Epidermal melanocyte (primary cell): ENCODE measurements at regions not wholly inside any gene's neighbourhood (a gene's known extent, or its start where the extent isn't known, plus 50 kb on each side); places are given as distances from the start of the nearest gene placed in this dataset.

Experiments
- DNase-seq: peaks from one replicate; pipeline ENCODE4 v3.0.0; 2011; ENCODE audit warnings: low spot score; ENCODE audit not compliant: insufficient read length

DNA sequence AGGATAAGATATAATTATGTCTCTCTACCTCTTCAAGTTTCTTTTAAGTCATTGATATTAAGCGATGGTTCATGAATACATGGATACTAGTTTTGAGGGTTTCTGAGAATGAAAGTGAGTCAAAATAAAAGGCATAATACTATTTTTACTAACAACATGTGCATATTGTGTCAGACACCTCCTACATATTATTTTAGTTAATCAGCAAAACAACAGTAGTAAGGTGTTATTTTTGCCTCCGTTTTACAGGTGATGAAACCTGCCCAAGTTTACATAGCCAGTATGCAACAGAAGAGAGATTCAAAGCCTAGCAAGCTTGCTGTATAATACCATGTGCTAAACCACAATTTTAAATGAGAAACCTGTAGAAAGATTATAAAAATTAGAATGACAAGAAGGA is 544.1 kb downstream of the EPHA5 start:
- no peak for DNase-seq

DNA sequence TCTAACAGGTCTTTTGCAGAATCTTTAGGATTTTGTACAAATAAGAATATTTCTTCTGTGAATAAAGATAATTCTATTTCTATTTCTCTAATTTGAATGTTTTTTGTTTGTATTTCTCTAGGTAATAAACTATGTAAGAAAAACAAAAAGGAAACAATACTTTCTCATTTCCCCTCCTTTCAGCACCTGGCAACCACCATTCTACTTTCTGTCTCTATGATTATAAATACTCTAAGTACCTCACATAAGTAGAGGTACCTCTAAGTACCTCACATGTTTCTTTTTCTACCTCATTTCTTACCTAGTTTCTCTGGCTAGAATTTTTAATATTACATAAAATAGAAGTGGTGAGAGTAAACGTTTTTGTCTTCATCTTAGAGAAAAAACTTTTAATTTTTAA is 550.0 kb downstream of the EPHA5 start:
- no peak for DNase-seq

DNA sequence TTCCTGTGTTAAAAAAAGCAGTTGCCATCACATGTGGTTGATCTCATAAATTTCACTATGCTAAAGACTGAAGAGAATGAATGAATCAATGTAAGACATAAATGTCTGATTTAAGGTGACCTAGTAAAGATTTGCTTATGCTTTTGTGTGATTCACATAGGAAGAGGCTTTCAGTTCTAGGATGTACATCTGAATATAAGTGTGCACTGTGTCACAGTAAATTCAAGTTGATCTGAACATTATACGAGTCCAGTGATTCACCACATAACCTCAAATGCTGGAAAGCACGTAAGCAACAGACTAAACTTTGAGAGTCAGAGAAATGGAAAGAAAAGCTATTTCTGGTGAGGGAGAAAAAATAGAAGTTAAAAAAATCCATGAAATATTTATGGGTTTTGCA is 567.9 kb downstream of the EPHA5 start:
- DNase-seq = no peak

DNA sequence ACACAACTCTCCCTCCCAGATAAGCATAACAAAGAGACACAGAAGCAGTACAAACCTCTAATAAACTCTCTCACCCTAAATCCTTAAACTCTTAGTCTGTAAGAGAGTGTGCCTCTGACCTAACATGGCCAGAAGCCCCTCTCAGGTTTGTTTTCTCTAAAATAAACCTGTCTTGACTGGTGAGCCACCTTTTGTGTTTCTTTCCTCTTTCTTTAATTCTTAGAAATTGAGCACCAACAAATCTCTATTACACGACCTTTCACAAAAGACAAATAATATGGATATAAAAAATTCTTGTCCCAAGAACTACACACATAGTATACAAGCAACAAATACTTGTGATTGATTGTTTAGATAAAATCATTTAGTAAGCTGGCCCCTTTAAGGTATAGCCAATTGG is 573.7 kb downstream of the EPHA5 start:
- DNase-seq = no peak

DNA sequence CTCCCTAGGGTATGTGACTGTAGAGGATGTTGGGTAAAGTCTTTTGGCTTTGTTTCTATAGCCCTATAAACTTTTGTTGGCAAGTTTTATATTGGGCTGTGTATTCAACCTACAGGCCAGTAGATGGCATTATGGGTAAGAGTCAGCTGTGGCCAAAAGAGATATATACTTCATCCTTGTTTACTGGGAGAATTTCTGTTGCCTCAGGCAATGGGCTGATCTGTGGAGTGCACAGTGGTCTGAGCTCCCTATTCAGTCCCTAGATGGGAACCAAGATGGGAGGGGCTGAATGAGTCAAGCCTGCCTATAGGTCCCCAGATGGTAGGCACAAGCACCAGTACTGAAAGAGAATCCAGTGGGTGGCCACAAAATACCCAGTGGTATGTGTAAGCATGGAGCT is 580.6 kb downstream of the EPHA5 start:
- no peak for DNase-seq

DNA sequence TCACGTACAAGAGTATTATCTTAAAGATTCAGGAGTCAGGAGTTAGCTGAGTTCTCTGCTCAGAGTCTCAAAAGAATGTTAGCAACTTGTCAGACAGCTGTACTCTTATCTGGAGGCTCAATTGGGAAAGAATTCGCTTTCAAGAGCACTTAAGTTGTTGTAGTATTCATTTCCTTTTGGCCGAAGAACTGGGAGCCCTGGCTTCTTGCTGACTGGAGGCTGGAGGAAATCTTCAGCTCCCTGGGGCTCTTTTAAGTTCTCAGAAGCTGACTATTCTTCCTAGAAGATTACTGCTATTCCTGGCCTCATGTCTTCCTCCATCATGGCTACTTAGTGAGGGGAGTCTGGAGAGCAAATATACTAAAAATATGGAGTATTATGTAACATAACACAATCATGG is 587.2 kb downstream of the EPHA5 start:
- DNase-seq = no peak

DNA sequence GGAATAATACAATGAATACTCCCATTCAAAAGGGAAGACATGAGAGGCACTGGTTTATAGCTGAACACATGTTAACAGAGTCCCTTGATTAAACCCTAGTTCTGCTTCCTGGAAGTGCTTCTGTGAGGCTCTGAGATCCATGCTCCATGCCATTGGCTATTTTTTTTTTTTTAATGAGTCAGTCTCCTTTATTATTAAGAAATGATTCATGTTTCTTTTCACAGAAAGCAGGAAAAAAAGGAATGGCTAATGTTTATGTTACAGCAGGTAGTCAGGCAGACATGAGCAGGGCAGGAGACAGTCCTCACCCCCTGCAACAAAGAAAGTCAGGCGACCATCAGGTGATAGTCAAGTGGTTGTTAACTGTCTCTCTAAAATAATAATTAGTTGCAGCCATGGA is 598.7 kb downstream of the EPHA5 start:
- DNase-seq = no peak

DNA sequence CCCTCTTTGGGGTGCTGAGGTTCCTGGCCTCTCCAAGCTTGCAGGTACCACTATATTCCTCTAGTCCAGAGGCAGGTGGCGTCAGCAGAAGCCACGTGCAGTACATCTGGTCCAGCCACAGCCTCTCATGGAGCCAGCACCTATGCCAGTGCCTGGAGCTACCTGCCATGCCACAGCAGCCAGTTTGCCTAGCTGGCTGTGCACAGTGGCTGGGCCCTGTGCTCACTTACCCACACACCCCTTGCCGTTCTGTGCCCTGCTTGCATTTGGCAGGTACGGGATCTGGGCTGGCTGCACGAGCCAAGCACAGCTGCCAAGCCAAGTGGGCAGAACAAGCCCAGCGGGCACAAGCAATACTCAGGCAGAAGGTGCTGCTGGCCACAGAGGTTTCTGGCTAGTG is 601.1 kb downstream of the EPHA5 start:
- no peak for DNase-seq

DNA sequence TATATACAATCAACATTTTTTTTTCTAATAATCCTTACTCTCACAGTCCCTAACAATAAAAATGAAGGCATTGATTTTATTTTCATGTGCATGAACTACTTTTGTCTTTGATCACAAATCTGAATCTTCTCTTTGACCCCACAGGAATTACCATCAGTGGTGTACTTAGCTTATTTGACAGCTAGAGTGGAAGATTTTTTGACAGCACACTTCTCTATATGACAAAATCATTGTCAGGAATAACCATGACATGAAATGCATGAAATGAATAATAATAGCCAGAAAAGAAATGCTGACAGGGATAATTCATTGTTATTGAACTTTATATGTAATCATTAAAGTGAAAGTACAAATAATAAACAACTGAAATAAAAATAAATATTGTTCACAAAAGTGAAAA is 604.2 kb downstream of the EPHA5 start:
- no peak for DNase-seq

DNA sequence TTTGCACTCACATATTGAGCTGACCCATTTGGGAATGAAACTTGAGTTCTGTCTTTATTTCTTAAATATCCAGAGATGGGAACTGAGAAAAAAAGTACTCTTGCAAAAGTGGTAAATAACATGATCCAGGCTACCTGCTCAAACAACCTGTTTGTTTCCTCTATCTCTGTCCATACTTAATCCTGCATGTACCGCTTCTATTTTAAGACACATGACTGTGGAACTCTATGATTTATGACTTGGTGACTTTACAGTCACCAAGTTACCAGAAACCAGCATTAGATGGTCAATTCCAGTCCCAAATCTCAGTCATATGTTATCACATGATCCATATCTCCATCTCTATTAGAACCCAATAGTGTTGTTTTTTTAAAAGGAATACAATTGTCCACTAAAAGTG is 606.7 kb downstream of the EPHA5 start:
- no peak for DNase-seq

DNA sequence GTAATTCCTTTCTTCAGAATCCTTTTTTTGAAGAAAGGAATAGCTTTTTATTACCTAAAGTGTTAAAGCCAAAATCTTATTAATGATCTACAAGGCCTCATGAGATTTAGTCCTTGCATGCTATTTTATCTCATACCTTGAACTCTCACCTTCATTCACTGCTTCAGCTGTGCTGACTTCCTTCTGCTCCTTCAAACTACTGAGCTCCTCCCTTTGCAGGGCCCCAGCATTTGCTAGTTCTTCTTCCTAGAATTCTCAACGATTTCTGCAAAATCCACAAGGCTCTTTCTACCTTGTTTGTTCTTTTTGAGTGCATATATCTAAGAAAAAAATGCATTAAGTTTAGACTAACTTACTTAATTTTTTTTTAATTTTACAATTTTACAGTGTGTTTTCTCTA is 619.5 kb downstream of the EPHA5 start:
- no peak for DNase-seq

DNA sequence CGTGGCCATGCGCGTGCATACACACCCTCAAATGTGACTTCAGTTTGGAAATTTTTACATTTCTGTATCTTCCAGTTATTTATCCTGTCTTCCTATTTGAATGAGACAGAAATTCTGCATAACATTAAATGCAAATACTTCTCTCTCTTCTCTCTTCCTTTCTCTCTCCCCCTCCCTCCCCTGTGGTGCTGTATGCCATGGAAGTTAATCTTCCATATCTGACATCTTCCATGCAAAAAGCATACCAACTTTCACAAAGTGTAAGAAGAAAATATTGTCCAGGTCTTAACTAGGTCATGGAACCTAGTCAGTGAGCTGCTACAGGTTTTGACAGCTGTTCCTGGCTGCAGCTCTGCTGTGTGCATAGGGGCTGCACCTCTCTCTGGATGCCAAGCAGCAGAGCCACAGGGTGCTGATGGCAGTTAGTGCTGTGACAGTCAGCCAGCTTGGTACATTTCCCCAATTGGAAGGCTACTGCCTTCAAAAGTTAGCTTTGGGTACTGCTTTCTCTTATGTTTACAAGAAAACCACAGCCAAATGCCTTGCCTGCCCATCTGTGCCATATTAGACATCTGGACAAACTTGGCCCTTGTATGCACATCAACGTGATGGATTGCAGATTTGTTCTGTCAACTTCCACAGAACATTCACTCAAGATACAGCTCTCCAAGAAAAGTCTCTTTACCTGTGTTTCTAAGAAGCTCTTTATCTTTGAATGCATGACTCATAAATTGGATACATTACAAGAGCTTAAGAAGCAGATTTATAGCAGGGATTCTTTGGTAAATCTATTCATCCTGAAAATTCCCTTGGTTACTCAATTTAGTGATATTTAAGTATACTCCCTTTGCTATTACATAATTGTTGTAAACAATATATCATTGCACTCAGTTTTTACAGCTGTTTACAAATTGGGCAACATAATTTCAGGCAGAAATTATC is 623.8 kb downstream of the EPHA5 start:
- DNase-seq = no peak

DNA sequence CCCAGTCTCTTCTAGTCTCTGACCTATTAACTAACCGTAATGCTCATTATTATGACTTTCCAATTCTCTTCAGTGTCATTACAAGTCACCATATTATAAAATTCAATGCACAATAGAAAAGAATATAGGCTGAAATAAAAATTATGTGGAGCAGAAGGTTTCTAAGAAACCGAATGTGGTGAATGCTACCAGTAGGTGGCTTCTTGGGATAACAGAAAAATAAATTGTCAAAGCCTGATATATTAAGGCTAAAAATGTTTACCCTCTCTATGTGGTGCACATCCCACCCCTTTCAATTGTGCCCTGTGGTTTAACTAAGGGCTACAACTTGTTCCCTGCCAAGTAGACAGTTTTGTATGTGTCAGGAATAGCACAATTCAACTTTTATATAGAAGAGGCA is 624.6 kb upstream of the TECRL start:
- no peak for DNase-seq

DNA sequence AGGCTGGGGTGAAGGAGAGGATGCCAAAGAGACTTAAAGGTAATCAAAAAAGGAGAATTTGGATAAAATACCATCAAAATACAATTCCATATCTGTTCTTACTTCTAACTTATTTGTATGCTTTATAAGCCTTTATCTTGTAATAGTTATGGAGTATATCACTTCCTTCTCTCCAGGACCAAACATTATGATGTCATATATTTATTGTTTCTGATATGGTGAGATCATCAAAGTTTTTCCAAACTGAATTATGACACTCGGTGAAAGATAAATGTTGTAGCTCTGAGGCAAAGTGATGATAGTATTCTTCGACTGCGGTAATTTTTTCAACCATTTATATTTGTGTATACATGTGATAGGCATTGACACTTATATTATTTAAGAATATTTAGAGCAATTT is 619.3 kb upstream of the TECRL start:
- DNase-seq = no peak

DNA sequence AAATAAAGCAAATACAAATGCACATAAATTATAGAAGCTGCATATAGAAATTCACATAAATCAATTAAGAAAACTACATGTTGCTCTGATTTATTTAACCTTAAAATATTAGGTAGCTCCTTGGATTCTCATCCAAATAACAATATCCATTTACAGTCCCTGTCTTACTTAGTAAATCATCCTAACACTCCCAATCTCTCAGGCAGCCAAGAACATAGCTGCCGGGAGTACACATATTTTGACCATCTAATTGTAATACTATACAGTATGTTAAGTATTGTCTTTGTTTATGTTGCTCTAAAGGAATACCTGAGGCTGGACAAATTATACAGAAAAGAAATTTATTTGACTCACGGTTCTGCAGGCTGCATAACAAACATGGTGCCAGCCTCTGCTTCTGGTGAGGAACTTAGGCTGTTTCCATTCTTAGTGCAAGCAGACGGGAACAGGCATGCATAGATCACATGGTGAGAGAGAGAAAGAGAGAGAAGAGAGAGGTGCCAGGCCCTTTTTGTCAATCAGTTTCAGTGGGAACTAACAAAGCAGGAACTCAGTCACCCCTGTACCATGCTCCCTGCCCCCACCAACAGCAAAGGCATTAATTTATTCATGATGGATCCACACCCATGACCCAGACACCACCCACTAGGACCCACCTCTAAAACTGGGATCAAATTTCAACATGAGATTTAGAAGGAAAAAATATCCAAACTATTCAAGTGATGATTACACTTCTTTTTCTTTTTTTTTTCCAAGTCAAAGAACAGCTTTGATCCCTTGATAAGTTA is 614.8 kb upstream of the TECRL start:
- no peak for DNase-seq

DNA sequence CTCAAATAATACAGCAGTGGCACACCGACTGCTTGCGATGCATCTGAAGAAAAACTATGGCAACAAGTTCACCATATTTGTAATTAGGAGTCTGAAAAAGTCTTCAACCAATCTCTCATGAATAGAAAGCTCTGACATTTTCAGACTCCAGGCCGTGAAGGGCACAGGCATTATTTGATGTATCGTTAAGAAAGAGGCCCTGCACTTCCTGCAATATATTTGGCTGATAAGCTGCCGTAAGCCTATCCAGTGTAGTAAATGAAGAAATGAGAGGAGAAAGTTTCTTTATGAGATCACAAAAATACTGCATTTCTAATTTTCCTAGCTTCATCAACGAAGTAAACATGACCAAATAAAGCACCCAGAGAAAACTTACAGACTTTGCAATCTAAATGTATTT is 613.8 kb upstream of the TECRL start:
- no peak for DNase-seq

DNA sequence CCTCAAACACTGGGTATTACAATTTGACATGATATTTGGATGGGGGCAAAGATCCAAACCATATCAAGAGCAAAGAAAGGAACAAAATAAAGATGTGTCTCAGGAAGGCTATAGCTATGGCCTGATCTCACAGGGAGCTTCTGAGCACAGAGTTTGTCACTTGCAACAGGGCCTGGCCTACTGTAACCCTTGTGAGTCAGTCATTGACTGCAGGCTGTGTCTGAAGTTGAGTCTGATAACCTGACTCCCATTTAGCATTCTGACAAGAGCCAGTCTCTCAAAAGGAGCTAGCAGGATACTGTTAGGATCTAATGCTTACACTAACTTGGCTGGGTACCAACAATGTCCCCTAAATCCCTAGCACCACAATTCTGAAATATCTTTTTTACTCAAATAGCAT is 612.5 kb upstream of the TECRL start:
- DNase-seq = no peak

DNA sequence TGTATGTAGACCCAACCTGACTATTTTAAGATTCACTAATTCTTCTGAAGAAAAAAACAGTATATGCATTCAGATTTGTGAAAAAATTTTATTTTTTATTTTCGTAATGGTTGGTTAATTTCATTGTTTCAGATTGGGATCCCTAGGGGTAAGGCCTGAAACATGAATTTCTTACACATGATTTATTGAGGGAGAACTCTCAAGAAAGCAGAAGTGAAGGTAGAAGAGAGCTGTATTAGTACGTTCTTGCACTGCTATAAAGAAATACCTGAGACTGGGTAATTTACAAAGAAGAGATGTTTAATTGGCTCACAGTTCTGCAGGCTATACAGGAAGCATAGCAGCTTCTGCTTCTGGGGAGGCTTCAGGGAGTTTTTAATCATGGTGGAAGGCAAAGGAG is 611.9 kb upstream of the TECRL start:
- DNase-seq = no peak

DNA sequence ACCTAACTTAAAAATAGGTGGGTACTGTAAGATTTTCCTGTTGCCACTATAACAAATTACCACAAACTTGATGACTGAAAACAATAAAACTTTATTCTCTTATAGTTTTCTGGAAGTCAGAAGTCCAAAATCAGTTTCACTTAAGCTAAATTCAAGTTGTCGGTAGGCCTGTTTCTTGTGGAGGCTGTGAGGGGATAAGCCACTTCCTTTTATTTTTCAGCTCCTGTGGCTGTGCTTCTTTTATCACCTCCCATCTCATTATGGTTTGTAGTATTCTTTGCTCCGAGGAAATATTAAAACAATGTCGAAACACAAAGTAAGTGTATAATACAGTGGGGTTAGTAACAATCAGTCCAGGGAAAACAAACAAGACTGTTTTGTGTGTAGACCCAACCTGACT is 610.5 kb upstream of the TECRL start:
- no peak for DNase-seq

DNA sequence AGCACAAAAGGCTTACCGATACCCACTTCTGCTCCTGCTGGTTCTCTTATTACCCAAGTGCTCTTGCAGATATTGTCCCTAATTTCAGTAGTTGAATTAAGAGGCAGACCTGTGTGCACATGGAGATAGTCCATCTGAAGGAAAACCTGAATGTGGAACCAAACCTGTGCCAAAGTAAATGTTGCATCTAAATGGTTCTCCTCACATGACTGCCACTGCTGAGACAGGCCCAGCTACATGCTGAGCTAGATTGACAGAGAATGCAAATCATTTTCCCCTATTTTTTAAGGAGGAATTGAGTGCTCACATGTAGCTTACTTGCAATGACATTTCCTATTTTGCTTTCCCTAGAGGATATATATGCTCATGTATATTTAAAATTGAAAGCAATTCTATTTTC is 609.1 kb upstream of the TECRL start:
- DNase-seq = no peak

DNA sequence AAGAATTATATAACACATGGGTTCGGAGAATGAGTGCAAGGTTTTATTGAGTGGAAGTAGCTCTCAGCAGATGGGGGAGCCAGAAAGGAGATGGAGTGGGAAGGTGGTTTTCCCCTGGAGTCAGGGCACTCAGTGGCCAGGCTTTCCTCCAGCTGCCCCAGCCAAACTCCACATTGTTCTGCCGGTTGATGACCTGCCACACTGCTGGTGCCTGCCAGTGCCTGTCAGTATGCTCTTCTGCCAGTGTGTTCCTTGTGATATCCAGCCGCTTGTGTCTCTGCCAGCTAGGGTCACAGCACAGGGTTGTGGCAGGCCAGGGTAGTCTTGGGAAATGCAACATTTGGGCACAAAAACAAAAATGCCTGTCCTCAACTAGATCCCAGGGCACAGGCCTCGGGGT is 604.8 kb upstream of the TECRL start:
- DNase-seq = no peak

DNA sequence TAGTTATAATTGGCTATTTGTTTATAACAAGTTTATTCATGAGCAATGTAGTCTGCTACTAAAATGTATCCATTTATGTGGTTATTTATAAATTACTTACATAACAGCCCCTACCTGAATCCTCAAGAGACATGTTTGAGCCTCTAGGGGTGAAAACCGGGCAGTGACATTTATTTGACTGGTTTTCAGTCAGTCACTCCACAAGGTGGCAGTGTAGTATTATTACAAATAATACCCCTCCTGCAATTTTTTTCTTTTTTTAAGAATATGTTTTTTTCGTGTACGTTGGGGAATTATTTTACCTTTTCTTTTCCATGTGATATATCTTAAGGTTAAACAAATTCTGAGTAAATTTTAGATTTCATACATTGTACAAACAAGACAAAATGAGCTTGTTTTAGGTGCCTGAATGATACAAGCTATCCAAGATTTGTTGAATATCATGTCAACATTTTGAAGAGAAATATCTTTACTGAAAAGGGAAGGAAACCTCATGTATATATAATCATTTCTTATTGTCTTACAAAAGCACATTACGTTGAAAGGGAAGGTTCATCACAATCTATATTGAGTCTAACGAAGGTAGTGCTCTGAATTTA is 598.7 kb upstream of the TECRL start:
- no peak for DNase-seq
